ENCODE measurements at regions not wholly inside any gene's neighbourhood (a gene's known extent, or its start where the extent isn't known, plus 50 kb on each side); places are given as distances from the start of the nearest gene placed in this dataset.

DNA sequence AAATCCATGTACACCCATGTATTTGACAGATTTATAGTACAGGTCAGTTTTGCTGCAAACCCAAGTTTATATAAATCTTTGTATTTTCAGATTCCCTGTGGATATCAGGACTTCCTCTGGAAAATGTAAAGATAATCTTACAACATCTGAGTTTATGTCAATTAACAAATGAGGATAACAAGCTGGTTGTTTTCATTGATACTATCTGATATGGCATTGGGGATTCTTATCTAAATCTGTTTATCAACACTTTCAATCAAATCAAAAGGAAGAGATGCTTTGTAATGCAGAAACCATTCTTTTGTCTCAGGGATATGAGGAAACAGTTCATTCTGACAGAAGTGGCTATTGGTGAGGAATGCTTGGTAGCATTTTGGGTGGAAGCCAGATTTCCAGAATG is 64.9 kb upstream of the FAM204A start:
- TF ChIP-seq POLR2AphosphoS5 (IDR thresholded peaks at IDR 0.05; ENCODE audit: low read depth, low read length) (no peak), POLR2A (IDR thresholded peaks at IDR 0.05; ENCODE audit: low read depth, low read length) (no peak), TAF1 (IDR thresholded peaks at IDR 0.05; ENCODE audit: borderline replicate concordance, low read depth, low read length) (no peak)
- no peak for DNase-seq (ENCODE audit: insufficient read length)
- FAIRE-seq = no peak

DNA sequence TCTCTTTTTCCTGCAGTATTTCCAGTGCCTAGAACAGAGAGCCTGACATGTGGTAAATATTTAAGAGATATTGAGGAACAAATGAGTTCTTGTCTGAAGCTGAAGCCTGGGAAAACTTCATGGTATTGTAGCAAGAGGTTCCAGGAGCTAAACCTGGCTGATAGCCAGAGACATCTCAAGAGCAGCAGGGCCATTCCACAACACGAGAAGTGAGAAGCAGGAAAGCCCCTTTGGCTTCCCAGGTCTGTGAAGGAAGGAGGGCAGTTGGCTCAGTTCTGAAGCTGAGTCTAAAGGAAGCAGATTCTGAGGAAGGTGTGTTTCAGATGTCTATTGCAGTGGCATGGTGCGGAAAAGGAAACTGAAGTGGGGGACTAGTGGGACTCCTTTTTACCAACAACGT is 63.8 kb upstream of the FAM204A start:
- TF ChIP-seq TAF1 (IDR thresholded peaks at IDR 0.05; ENCODE audit: borderline replicate concordance, low read depth, low read length) (no peak), POLR2AphosphoS5 (IDR thresholded peaks at IDR 0.05; ENCODE audit: low read depth, low read length) (no peak), POLR2A (IDR thresholded peaks at IDR 0.05; ENCODE audit: low read depth, low read length) (no peak)
- DNase-seq (ENCODE audit: insufficient read length) = no peak
- no peak for FAIRE-seq

DNA sequence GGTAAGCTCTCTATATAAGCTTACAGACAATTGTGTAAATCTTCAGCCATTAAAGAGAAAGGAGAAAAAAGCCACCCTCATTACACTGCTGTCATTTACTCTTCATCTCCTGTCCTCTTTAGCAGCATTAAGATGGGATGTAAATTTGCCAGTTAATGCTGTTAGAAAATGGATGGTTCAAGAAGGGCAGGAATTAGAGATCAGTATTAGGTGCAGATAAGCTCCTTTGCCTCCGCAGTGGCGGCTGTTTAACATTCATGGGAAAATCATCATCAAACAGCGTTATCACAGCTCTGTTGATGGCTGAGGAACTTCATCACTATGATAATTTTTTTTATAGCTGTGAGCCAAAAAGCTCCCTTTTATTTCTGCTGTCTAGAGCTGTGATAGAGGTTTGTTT is 61.8 kb upstream of the FAM204A start:
- FAIRE-seq (no peak), DNase-seq (ENCODE audit: insufficient read length) (no peak)
- no peak for TF ChIP-seq POLR2A (IDR thresholded peaks at IDR 0.05; ENCODE audit: low read depth, low read length)
- no peak for TF ChIP-seq POLR2AphosphoS5 (IDR thresholded peaks at IDR 0.05; ENCODE audit: low read depth, low read length)
- TF ChIP-seq TAF1 (IDR thresholded peaks at IDR 0.05; ENCODE audit: borderline replicate concordance, low read depth, low read length) = no peak

DNA sequence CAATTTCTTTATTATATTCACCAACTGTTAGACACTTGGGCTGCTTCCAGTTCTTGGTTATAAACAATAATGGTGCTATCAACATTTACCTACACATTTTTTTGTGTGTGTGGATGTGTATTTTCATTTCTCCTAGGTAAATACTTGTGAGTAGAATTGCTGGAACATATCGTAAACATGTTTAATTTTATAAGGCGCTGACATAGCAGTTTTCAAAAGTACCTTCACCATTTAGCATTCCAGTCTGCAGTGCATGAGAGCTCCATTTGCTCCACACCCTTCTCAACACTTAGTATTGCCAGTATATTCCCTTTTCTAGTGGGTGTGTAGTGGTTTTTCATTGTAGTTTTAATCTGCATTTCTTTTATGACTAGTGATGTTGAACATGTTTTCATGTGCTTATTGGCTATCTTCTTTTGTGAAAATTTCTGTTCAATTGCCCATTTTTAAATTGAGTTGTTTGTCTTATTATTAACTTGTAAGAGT is 59.6 kb upstream of the FAM204A start:
- no peak for TF ChIP-seq POLR2A (IDR thresholded peaks at IDR 0.05; ENCODE audit: low read depth, low read length)
- TF ChIP-seq TAF1 (IDR thresholded peaks at IDR 0.05; ENCODE audit: borderline replicate concordance, low read depth, low read length) = no peak
- TF ChIP-seq POLR2AphosphoS5 (IDR thresholded peaks at IDR 0.05; ENCODE audit: low read depth, low read length) = no peak
- DNase-seq (ENCODE audit: insufficient read length) (no peak), FAIRE-seq (no peak)

DNA sequence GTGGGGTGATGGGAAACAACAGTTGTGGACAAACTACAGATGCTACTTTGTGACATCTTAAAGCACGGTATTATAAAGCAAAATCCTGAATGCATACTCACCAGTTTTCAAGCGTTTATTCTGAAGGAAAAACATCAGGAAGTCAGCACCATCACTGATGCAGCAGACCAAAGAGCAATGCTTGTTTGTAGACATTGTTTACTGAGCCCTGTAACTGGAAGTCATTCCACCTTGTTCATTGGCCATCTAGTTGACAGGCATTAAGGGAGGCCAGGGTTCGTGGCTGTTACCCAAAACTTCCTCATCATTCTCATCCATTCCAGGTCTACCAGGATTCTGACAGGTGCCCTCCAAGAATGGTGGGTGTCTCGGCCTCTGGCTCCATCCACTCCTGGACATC is 55.3 kb upstream of the FAM204A start:
- TF ChIP-seq POLR2AphosphoS5 (IDR thresholded peaks at IDR 0.05; ENCODE audit: low read depth, low read length) = no peak
- no peak for TF ChIP-seq TAF1 (IDR thresholded peaks at IDR 0.05; ENCODE audit: borderline replicate concordance, low read depth, low read length)
- TF ChIP-seq POLR2A (IDR thresholded peaks at IDR 0.05; ENCODE audit: low read depth, low read length) = no peak
- FAIRE-seq = no peak
- no peak for DNase-seq (ENCODE audit: insufficient read length)

DNA sequence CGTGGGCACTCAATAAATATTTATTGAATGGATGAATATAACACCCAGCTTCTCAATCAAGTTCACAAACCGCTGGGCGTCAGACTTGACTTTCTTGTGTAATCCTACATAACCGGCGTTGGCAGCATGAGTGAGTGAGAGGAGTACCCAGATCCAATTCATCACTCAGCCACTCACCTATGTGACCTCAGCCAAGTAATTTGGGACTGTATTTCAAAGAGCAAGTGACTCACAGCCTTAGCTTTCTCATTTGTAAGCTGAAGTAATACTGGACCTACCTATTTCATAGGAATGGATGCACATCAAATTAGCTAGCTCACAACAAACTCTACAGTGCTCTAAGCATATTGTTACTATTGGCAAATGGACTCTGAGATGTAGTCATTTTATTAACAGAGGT is 53.8 kb upstream of the FAM204A start:
- no peak for FAIRE-seq
- no peak for DNase-seq (ENCODE audit: insufficient read length)
- TF ChIP-seq TAF1 (IDR thresholded peaks at IDR 0.05; ENCODE audit: borderline replicate concordance, low read depth, low read length) (no peak), POLR2A (IDR thresholded peaks at IDR 0.05; ENCODE audit: low read depth, low read length) (no peak), POLR2AphosphoS5 (IDR thresholded peaks at IDR 0.05; ENCODE audit: low read depth, low read length) (no peak)

DNA sequence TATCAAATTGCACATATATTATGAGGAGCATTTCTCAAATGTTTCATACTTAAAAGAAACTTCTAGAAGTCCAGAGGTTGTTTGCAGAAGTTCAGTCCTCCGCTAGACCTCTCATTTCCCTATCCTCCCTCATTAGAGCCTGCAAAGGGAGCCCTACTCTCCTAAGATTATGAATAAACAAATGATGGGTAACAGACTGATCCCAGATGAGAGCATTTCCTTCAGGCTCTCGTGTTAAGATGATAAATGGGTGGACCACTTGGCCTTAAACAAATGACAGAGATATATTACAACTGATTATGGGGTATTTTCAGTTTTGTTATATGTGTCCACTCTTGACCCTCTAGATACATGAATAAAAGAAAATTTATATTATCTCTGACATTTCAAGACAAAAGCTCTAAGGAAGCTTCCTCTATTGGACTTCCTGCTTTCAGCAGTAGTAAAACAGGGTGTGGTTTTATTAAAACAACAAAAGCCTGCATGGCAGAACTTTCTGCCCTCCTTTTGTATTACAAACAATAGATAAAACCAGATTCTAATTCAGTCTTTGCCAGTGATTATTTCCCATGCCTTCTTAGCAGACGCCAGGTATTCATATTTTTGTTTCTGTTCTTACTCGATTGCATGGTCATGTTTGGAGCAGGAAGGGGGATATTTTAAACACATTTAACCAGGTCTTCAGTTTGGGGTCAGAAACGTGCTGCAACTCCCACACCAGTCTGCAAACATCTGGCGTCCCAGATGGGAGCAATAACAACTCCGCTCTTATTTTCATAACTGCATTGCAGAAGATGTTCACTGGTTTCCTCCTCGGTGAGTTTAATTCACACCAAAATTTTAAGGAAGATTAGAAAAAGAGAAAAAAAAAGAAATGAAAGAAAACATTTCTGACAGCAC is 52.4 kb upstream of the FAM204A start:
- no peak for TF ChIP-seq POLR2A (IDR thresholded peaks at IDR 0.05; ENCODE audit: low read depth, low read length)
- no peak for TF ChIP-seq POLR2AphosphoS5 (IDR thresholded peaks at IDR 0.05; ENCODE audit: low read depth, low read length)
- no peak for TF ChIP-seq TAF1 (IDR thresholded peaks at IDR 0.05; ENCODE audit: borderline replicate concordance, low read depth, low read length)
- no peak for DNase-seq (ENCODE audit: insufficient read length)
- no peak for FAIRE-seq

DNA sequence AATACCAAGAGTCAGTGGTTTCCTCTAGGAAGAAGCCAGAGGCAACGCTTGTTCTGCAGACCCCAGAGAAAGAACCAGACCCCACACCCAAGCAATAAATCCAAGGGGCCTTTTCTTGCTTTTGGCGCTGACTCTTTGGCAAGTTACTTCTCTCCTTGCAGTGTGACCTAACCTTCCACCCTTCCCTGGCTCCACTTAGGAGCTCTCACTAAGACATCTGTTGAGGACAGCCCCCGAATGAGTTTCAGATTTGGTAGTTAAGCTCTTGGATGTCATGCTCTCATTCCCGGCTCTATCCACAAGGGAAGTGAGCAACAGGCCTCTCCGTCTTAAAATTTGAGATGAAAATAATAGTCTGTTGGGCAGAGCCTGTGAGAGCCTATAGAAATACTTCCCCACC is 50.6 kb upstream of the FAM204A start:
- FAIRE-seq (no peak), DNase-seq (ENCODE audit: insufficient read length) (no peak)
- TF ChIP-seq POLR2A (IDR thresholded peaks at IDR 0.05; ENCODE audit: low read depth, low read length) (no peak), TAF1 (IDR thresholded peaks at IDR 0.05; ENCODE audit: borderline replicate concordance, low read depth, low read length) (no peak), POLR2AphosphoS5 (IDR thresholded peaks at IDR 0.05; ENCODE audit: low read depth, low read length) (no peak)
